GM10248 (cell line): ENCODE measurements at regions not wholly inside any gene's neighbourhood (a gene's known extent, or its start where the extent isn't known, plus 50 kb on each side); places are given as distances from the start of the nearest gene placed in this dataset.

Source experiments
- CTCF ChIA-PET: fragments of 300-600 bp; sonication (Branson Sonifier 250); formaldehyde crosslinking; extraction: SDS; loops from one replicate; lab custom pipeline; 2021; ENCODE audit warnings: antibody characterized with exemption; lab: Yijun Ruan, JAX
- POLR2A ChIA-PET: fragments of 350-650 bp; sonication (Branson Sonifier 250); formaldehyde crosslinking; extraction: SDS; loops from one replicate; lab custom pipeline; 2020; ENCODE audit warnings: antibody characterized with exemption; lab: Yijun Ruan, JAX
- DNase-seq: peaks from one replicate; pipeline ENCODE4 v3.0.0; 2012; ENCODE audit errors: extremely low spot score
- CTCF ChIP-seq: IDR thresholded peaks from 2 replicates; pipeline ENCODE4 v1.5.1; 2012; ENCODE audit warnings: mild to moderate bottlenecking, low read depth; ENCODE audit errors: extremely low read depth, missing control alignments, control extremely low read depth

GRCh38 chr13:21971662-21972621 lies 301.1 kb downstream of the FGF9 start:
- ChIA-PET CTCF (no interaction called here), POLR2A (no interaction called here)
- DNase-seq = no peak
- TF ChIP-seq CTCF = no peak

GRCh38 chr13:21973437-21974125 lies 302.7 kb downstream of the FGF9 start:
- DNase-seq = no peak
- no peak for TF ChIP-seq CTCF
- CTCF ChIA-PET = interaction anchor here (1.2 to 1.4 kb wide), 2 partner anchors 10 to 13 kb away, joined by 3 read pairs; no protein-coding TSS in a partner anchor
- POLR2A ChIA-PET = no interaction called here

GRCh38 chr13:21974741-21975140 lies 303.9 kb downstream of the FGF9 start:
- ChIA-PET CTCF (interaction anchor here (1.4 kb wide), 1 partner anchor 12 kb away, joined by 3 read pairs; no protein-coding TSS in a partner anchor), POLR2A (no interaction called here)
- TF ChIP-seq CTCF = no peak
- DNase-seq = no peak

GRCh38 chr13:21976159-21976558 lies 305.3 kb downstream of the FGF9 start:
- ChIA-PET POLR2A (no interaction called here), CTCF (no interaction called here)
- no peak for TF ChIP-seq CTCF
- DNase-seq = no peak

- no peak for DNase-seq
- POLR2A ChIA-PET = no interaction called here
- CTCF ChIA-PET = no interaction called here
- TF ChIP-seq CTCF = no peak
These were observed 308.4 kb downstream of the FGF9 start for GRCh38 chr13:21979161-21979806.

GRCh38 chr13:21980049-21980448 lies 309.2 kb downstream of the FGF9 start:
- ChIA-PET POLR2A (no interaction called here), CTCF (interaction anchor here (1.7 kb wide), 1 partner anchor 16 kb away, joined by 4 read pairs; no protein-coding TSS in a partner anchor)
- DNase-seq = no peak
- no peak for TF ChIP-seq CTCF
